COLO829 (cell line): ENCODE measurements at regions not wholly inside any gene's neighbourhood (a gene's known extent, or its start where the extent isn't known, plus 50 kb on each side); places are given as distances from the start of the nearest gene placed in this dataset.
A peak's percentile ranks its signal among the peaks of the same experiment; 100 is the strongest.

Source experiments
- DNase-seq: peaks from one replicate; pipeline ENCODE4 v3.0.0; 2012; ENCODE audit warnings: low spot score

GRCh38 chr7:25557379-25557917 is 329.2 kb upstream of the NPVF start:
- no peak for DNase-seq

GRCh38 chr7:25557930-25558329 is 329.6 kb upstream of the NPVF start:
- DNase-seq = no peak

- DNase-seq = no peak
Measured at GRCh38 chr7:25558605-25559004, 330.3 kb upstream of the NPVF start.

DNA sequence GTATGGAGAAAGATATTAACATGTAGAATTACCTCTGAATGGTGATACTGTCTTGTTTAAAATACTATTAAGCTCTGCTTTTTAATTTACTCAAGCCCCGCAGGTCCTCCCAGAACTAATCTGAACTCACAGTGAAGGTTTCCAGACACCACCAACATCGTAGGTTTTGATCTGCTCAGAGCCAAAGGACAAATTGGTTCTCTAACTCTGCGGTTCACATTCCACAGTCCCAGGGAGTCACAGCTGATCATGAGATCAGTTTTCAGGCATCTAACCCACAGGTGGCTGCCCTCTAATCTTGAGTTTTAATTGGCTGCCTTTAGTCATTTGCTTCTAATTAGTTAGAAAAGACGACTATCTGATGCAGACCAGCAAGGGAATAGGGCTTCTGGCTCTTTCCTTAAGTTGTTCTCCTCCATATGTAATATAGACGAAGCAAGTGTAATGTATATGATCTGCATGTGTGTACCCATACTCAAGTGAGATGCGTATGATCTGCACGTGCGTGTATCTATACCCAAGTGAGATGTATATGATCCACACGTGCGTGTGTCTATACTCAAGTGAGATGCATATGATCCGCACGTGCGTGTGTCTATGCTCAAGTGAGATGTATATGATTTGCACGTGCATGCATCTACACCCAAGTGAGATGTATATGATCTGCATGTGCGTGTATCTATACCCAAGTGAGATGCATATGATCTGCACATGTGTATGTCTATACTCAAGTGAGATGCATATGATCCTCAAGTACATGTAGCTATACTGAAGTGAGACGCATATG is 331.5 kb upstream of the NPVF start:
- DNase-seq = no peak

GRCh38 chr7:25562673-25563182 is 334.4 kb upstream of the NPVF start:
- no peak for DNase-seq

DNA sequence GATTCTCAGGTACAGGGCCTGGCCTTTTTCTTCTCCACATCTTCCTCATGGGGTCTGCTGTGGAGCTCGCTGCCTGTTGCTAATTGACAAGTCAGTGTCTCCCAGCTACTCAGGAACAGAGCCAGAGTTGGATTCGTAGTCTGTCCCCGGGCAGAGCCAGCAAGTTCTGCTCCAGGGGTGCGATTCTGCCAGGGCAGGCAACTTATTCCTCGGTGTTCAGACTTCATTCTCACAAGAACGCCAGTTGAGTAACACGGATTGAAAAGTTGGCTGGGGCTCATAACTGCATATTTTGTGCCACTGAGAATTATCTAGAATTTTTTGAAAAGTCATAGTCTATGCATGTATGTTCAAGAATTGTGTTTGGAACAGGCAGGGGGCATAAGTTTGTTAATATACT is 336.7 kb upstream of the NPVF start:
- DNase-seq = no peak

DNA sequence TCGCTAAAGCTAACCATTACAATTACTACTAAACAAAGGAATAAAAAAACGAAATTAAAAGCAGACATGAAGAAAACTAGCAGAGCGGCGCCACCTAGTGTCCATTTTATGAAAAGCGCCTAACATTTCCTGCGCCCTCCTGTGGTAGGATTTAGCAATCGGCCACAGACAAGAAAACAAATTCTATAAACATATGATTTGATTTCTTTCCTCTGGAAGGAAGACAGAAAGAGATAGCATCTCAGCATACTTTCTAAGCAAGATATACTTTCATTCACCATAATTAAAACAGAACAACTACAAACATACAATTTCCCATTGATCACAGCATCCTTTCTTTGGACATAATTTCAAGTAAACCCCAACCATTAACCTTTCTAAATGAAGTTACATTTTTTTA is 337.7 kb upstream of the NPVF start:
- DNase-seq = peak; percentile 81

DNA sequence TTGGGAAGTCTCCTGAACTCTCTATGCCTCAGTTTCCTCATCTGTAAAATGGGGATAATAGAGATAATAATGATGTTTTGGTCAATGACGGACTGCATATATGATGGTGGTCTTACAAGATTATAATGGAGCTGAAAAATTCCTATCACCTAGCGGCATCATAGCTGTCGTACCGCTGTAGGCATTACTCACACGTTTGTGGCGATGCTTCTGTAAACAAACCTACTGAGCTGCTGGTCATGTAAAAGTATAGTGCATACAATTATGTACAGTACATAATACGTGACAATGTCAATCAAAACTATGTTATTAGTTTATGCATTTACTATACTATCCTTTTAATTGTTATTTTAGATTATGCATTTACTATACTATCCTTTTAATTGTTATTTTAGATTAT is 339.1 kb upstream of the NPVF start:
- no peak for DNase-seq

GRCh38 chr7:25569765-25570164 is 341.5 kb upstream of the NPVF start:
- no peak for DNase-seq

DNA sequence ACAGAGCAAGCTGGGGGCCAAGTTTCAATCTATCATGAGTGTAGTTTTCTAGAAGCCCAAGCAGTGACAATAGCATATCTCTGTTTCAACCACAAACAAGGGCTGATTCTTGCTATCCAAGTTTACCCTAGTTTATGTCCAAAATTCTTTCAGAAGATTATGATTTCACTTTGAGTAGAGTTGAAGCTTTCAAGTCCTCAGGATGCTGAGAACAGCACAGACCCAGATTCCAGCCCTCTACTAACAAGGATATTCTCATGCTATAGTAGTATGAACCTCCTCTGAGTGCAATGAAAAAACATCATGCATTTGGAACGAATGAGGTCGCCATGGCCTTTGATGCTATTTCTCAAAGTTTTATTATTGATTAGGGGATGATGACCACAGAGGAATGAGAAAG is 344.1 kb upstream of the NPVF start:
- no peak for DNase-seq

- DNase-seq = no peak
Measured at GRCh38 chr7:25574828-25575227, 346.5 kb upstream of the NPVF start.

GRCh38 chr7:25575634-25576033 is 347.3 kb upstream of the NPVF start:
- no peak for DNase-seq

GRCh38 chr7:25578991-25579777 is 350.9 kb upstream of the NPVF start:
- DNase-seq = no peak

- DNase-seq = no peak
Measured at GRCh38 chr7:25579778-25580075, 351.4 kb upstream of the NPVF start.

- peak; percentile 92 for DNase-seq
Measured at GRCh38 chr7:25580141-25580540, 351.9 kb upstream of the NPVF start.

GRCh38 chr7:25583621-25584020 is 355.3 kb upstream of the NPVF start:
- no peak for DNase-seq

GRCh38 chr7:25584112-25584938 is 356.0 kb upstream of the NPVF start:
- no peak for DNase-seq

DNA sequence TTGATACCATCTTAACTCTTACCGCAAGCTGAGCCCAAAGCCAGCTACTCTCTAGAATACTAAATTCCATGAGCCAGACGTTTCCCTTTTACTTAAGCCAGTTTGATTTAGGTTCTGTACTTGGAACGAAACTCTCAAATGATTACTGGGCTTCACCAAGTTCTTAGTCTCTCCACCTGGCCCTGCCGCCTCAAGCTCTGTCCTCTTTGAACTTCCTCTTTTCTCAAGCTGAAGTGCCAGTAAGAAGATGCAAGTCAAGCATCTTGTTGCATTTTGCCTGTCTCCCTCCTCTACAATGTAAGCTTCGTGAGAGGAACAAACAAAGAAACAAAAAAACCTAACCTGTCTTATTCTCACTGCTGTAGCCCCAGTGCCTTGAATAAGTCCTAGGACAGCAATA is 358.2 kb upstream of the NPVF start:
- DNase-seq = no peak

DNA sequence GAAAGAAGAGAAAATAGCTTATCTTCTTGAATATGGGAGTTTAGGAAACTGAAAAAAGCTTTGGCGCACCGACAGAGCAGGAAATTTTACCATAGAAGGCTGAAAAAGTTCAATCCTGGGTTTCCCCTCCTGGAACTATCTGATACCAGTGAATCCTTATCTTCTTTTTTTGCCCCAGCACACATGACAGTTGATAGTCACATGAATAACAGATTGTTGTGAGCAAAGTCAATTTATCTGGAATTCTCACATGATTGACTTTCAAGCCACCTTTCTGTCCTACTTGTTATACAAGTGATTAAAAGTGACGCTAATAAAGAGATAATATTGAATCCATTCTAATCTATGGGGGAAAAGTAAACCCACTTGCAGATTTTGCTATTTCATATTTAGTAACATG is 365.8 kb upstream of the NPVF start:
- DNase-seq = no peak

GRCh38 chr7:25594728-25595127 is 366.4 kb upstream of the NPVF start:
- DNase-seq = no peak

DNA sequence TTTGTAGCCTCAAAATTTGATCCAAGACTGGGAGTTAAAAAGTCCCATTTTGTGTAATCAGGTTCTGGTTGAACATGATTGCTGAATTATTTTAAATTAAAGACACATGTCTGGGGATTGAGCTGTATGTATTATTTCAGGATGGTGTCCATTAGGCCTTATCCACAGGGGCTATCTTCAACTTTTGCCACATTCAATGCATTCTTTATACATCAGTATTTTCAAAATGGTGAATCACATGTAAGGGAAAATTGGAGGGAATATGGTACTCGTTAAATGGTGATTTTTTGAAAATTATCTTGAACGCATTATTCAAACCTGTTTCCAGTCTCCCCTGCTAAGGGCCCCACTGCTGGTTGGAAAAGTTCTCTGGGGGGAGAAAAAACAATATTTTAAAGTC is 367.7 kb upstream of the NPVF start:
- DNase-seq = no peak

DNA sequence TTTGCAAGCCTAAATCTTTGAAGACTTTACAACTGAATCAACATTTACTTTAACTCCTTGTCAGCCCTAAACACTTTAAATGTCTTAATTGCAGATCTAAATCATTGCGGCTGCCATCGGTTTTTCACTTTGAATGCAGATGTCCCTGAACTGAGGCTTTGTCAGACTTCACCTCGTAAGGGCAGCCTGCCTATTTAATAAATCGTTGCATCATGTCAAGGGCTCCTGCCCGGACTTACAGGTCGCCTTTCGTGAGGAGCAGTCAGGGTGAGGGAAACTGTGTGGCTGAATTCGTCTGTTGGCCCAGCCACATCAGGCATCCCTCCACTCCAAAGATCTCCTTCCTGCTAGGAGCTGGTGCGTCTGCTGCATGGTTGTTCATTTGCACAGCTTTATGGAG is 368.2 kb upstream of the NPVF start:
- no peak for DNase-seq
